ENCODE measurements at regions not wholly inside any gene's neighbourhood (a gene's known extent, or its start where the extent isn't known, plus 50 kb on each side); places are given as distances from the start of the nearest gene placed in this dataset.
"Not testable (repeated sequence)": the region's sequence is repeated elsewhere in the genome, so short reads cannot be mapped to it uniquely, and the experiment has no call there.

GRCh38 chr7:152502813-152503790 is 67.3 kb upstream of the KMT2C start:
- no peak for DNase-seq

GRCh38 chr7:152501506-152501905 is 65.7 kb upstream of the KMT2C start:
- no peak for DNase-seq

GRCh38 chr7:152499969-152500368 is 64.2 kb upstream of the KMT2C start:
- not testable (repeated sequence) for DNase-seq

- no peak for DNase-seq
These were observed 60.1 kb upstream of the KMT2C start for GRCh38 chr7:152495867-152496266.

- DNase-seq: no peak
These were observed 57.1 kb upstream of the KMT2C start for GRCh38 chr7:152492952-152493351.

GRCh38 chr7:152489044-152489443 is 53.2 kb upstream of the KMT2C start:
- DNase-seq: no peak

- no peak for DNase-seq
These were observed 51.2 kb upstream of the KMT2C start for GRCh38 chr7:152486968-152487367.

- no peak for DNase-seq
These were observed 50.0 kb upstream of the KMT2C start for GRCh38 chr7:152485826-152486225.
